ENCODE measurements at regions not wholly inside any gene's neighbourhood (a gene's known extent, or its start where the extent isn't known, plus 50 kb on each side); places are given as distances from the start of the nearest gene placed in this dataset.
A peak's percentile ranks its signal among the peaks of the same experiment; 100 is the strongest.

DNA sequence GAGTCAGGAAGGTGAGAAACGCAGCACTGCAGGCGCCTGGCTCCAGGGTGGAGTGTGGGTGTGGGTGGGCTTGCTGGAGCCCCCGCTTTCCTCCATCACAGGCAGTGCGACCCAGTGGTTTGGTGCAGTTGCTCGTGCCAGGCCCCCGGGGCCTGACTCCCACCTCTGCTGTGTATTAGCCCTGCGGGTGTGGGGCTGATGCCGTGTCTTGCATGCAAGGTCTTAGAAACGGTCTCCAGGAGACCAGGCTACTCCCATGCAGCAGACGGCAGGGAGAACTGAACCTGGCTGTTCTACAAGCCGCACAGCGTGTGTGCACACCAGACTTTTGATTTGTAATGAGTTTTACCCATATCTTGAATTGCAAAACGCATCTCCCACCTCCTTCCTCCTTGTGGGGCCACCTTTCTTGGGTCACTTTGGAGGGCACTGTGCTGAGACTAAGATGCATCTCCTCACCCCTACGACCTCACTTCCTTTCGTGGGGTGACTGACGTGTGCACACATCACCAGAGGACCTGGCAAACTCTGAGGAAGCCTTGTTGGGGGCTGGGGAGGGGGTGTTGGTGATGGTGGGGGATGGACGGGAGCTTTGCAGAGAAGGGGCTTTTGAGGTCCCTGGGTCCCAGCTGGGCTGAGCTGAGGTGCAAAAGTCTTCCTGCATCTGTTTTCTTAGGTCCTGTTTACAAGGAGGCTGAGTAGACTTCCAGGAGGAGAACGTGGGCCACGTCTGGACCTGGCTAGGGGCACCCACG is 101.8 kb upstream of the TNRC6C start:
- Histone ChIP-seq H4K20me1 (ENCODE audit: insufficient read depth, low read length) (no peaks in the 10 kb centered on the region), H3K27ac (ENCODE audit: low read depth, low read length) (no peak overlapping the region), H2AFZ (ENCODE audit: low read length) (no peak overlapping the region), H3K4me3 (ENCODE audit: insufficient read depth, low read length) (no peak overlapping the region), H3K27me3 (ENCODE audit: insufficient read depth, low read length) (peaks cover 28% of the 10 kb centered on the region), H3K4me2 (ENCODE audit: insufficient read depth, low read length) (no peak overlapping the region), H3K36me3 (ENCODE audit: insufficient read depth, low read length) (no peaks in the 10 kb centered on the region), H3K4me1 (ENCODE audit: insufficient read depth, low read length) (no peaks in the 10 kb centered on the region), H3K79me2 (ENCODE audit: insufficient read depth, low read length) (no peaks in the 10 kb centered on the region), H3K9me3 (ENCODE audit: low read depth, low read length) (no peaks in the 10 kb centered on the region)
- peak; percentile 77 for DNase-seq (ENCODE audit: insufficient read length, low spot score, missing footprints)
- TF ChIP-seq, protein P1, sequence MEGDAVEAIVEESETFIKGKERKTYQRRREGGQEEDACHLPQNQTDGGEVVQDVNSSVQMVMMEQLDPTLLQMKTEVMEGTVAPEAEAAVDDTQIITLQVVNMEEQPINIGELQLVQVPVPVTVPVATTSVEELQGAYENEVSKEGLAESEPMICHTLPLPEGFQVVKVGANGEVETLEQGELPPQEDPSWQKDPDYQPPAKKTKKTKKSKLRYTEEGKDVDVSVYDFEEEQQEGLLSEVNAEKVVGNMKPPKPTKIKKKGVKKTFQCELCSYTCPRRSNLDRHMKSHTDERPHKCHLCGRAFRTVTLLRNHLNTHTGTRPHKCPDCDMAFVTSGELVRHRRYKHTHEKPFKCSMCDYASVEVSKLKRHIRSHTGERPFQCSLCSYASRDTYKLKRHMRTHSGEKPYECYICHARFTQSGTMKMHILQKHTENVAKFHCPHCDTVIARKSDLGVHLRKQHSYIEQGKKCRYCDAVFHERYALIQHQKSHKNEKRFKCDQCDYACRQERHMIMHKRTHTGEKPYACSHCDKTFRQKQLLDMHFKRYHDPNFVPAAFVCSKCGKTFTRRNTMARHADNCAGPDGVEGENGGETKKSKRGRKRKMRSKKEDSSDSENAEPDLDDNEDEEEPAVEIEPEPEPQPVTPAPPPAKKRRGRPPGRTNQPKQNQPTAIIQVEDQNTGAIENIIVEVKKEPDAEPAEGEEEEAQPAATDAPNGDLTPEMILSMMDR (IDR thresholded peaks at IDR 0.05; ENCODE audit: extremely low read depth, low read depth, low read length) = no peak

DNA sequence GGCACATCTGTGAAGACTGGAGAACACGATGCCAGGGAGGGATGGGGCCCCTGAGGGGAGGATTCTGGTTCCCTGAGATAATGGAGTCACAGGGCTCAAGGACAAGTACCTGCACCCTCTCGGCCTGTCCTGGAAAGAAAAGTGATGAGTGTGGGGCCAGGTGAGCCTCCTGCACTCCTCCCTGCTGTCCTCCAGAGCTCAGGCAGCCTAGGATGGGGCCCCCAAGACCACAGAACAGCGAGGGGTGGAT is 101.3 kb upstream of the TNRC6C start:
- Histone ChIP-seq H3K79me2 (ENCODE audit: insufficient read depth, low read length) (no peaks in the 10 kb centered on the region), H3K27me3 (ENCODE audit: insufficient read depth, low read length) (peaks cover 27% of the 10 kb centered on the region)

DNA sequence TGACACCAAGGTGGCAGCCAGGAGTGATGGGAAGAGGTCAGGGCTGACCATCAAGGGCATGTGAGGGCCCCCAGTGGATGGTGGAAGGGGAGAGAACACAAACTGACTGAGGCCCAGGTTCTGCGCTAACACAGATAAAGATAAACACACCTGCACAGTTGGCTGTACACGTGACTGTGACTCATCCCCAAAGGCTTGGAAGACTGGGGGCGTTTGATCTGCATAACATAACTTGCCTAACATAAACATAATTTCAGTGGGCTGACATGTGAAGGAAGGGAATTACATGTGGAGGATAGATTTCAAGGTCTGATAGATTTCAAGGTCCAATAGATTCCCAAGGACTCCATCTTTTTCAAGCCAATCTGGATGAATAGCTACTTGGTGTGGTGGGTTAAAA is 100.9 kb upstream of the TNRC6C start:
- Histone ChIP-seq H3K36me3 (ENCODE audit: insufficient read depth, low read length) (no peaks in the 10 kb centered on the region), H3K27me3 (ENCODE audit: insufficient read depth, low read length) (peaks cover 26% of the 10 kb centered on the region), H3K27ac (ENCODE audit: low read depth, low read length) (no peak overlapping the region), H3K4me3 (ENCODE audit: insufficient read depth, low read length) (no peak overlapping the region), H4K20me1 (ENCODE audit: insufficient read depth, low read length) (no peaks in the 10 kb centered on the region), H3K4me1 (ENCODE audit: insufficient read depth, low read length) (no peaks in the 10 kb centered on the region), H2AFZ (ENCODE audit: low read length) (no peak overlapping the region), H3K9me3 (ENCODE audit: low read depth, low read length) (no peaks in the 10 kb centered on the region), H3K4me2 (ENCODE audit: insufficient read depth, low read length) (no peak overlapping the region), H3K79me2 (ENCODE audit: insufficient read depth, low read length) (no peaks in the 10 kb centered on the region)
- TF ChIP-seq, protein P1 (IDR thresholded peaks at IDR 0.05; ENCODE audit: extremely low read depth, low read depth, low read length) = no peak
- DNase-seq (ENCODE audit: insufficient read length, low spot score, missing footprints) = peak; percentile 36

More for the DNA sequence above, 101.3 kb upstream of the TNRC6C start:
- Histone ChIP-seq H3K9me3 (ENCODE audit: low read depth, low read length) (no peaks in the 10 kb centered on the region), H3K36me3 (ENCODE audit: insufficient read depth, low read length) (no peaks in the 10 kb centered on the region), H3K27ac (ENCODE audit: low read depth, low read length) (no peak overlapping the region), H3K4me3 (ENCODE audit: insufficient read depth, low read length) (no peak overlapping the region), H4K20me1 (ENCODE audit: insufficient read depth, low read length) (no peaks in the 10 kb centered on the region), H2AFZ (ENCODE audit: low read length) (no peak overlapping the region), H3K4me2 (ENCODE audit: insufficient read depth, low read length) (no peak overlapping the region), H3K4me1 (ENCODE audit: insufficient read depth, low read length) (no peaks in the 10 kb centered on the region)
- no peak for DNase-seq (ENCODE audit: insufficient read length, low spot score, missing footprints)
- TF ChIP-seq, protein P1 (IDR thresholded peaks at IDR 0.05; ENCODE audit: extremely low read depth, low read depth, low read length) = no peak

DNA sequence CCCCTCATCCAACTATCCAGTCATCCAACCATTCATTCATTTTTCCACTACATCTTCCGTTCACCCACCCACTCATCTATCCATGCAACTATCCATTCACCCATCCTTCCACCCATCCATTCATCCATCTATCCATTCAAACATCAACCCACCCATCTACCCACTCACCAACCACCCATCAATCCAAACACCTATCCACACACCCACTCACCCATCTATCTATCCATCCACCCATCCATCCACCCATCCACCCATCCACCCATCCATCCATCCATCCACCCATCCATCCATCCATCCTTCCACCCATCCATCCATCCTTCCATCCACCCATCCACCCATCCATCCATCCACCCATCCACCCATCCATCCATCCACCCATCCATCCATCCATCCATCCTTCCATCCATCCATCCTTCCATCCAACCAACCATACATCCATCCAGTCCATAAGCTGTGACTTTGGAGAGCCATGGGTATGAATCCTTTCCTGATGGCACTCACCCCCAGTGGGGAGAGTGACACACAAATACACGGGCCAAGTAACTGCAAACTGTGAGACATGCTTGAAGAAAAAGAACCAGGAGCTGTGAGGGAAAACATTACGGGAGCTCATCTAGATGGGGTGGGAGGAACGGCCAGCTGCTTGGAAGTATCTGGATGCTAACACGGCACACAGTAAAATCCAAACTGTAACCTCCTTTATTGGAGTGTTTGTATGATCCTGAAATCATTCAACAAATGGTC is 100.0 kb upstream of the TNRC6C start:
- Histone ChIP-seq H3K4me1 (ENCODE audit: insufficient read depth, low read length) (no peaks in the 10 kb centered on the region), H2AFZ (ENCODE audit: low read length) (no peak overlapping the region), H3K4me3 (ENCODE audit: insufficient read depth, low read length) (no peak overlapping the region), H3K4me2 (ENCODE audit: insufficient read depth, low read length) (no peak overlapping the region), H3K27ac (ENCODE audit: low read depth, low read length) (no peak overlapping the region), H3K79me2 (ENCODE audit: insufficient read depth, low read length) (no peaks in the 10 kb centered on the region), H3K27me3 (ENCODE audit: insufficient read depth, low read length) (peaks cover 26% of the 10 kb centered on the region), H3K9me3 (ENCODE audit: low read depth, low read length) (no peaks in the 10 kb centered on the region), H3K36me3 (ENCODE audit: insufficient read depth, low read length) (no peaks in the 10 kb centered on the region), H4K20me1 (ENCODE audit: insufficient read depth, low read length) (no peaks in the 10 kb centered on the region)
- TF ChIP-seq, protein P1 (IDR thresholded peaks at IDR 0.05; ENCODE audit: extremely low read depth, low read depth, low read length) = no peak
- peak; percentile 30 for DNase-seq (ENCODE audit: insufficient read length, low spot score, missing footprints)
